DOHH2 (cell line): ENCODE measurements at regions not wholly inside any gene's neighbourhood (a gene's known extent, or its start where the extent isn't known, plus 50 kb on each side); places are given as distances from the start of the nearest gene placed in this dataset.

ENCODE experiments used
- H3F3A ChIP-seq: fragments of 200-600 bp; sonication (generic), shearing (Covaris generic); 2 replicates; pipeline ENCODE4 v1.6.0; 2016; ENCODE audit warnings: antibody characterized with exemption, mild to moderate bottlenecking; ENCODE audit not compliant: control insufficient read depth, insufficient read depth
- H3K27ac ChIP-seq: fragments of 200-600 bp; sonication (generic); 2 replicates; pipeline ENCODE4 v1.5.1; 2014; ENCODE audit warnings: low read depth, mild to moderate bottlenecking, low read length, moderate library complexity
- H3K27me3 ChIP-seq: fragments of 200-600 bp; sonication (generic); 2 replicates; pipeline ENCODE4 v1.6.1; 2014; ENCODE audit warnings: mild to moderate bottlenecking, low read length, mixed read lengths; ENCODE audit not compliant: control insufficient read depth
- H3K36me3 ChIP-seq: fragments of 200-600 bp; sonication (generic); 2 replicates; pipeline ENCODE4 v1.6.1; 2014; ENCODE audit warnings: mild to moderate bottlenecking, low read length, moderate library complexity, mixed read lengths; ENCODE audit not compliant: control insufficient read depth
- H3K4me1 ChIP-seq: fragments of 200-600 bp; sonication (generic); 2 replicates; pipeline ENCODE4 v1.6.1; 2014; ENCODE audit warnings: mild to moderate bottlenecking, low read length, mixed read lengths; ENCODE audit not compliant: control insufficient read depth
- H3K4me2 ChIP-seq: fragments of 200-600 bp; sonication (generic); 2 replicates; pipeline ENCODE4 v1.6.0; 2014; ENCODE audit warnings: mild to moderate bottlenecking, low read length, moderate library complexity
- H3K4me3 ChIP-seq: fragments of 200-600 bp; sonication (generic); 2 replicates; pipeline ENCODE4 v1.5.1; 2014; ENCODE audit warnings: mild to moderate bottlenecking, low read length, mixed read lengths
- H3K79me2 ChIP-seq: fragments of 200-600 bp; sonication (generic); 2 replicates; pipeline ENCODE4 v1.6.1; 2014; ENCODE audit warnings: mild to moderate bottlenecking, low read length, mixed read lengths; ENCODE audit not compliant: control insufficient read depth
- H3K9me2 ChIP-seq: fragments of 200-600 bp; sonication (generic); replicated peaks from 2 replicates; pipeline ENCODE4 v1.6.1; 2014; ENCODE audit warnings: mild to moderate bottlenecking, low read length, mixed read lengths; ENCODE audit not compliant: control insufficient read depth
- H3K9me3 ChIP-seq: fragments of 200-600 bp; sonication (generic); 2 replicates; pipeline ENCODE4 v1.6.1; 2014; ENCODE audit warnings: antibody characterized with exemption, low read length, mixed read lengths; ENCODE audit not compliant: control insufficient read depth, insufficient read depth
- H4K20me1 ChIP-seq: fragments of 200-600 bp; sonication (generic); 2 replicates; pipeline ENCODE4 v1.6.0; 2014; ENCODE audit warnings: low read depth, mild to moderate bottlenecking, antibody characterized with exemption, low read length, moderate library complexity; ENCODE audit not compliant: control insufficient read depth, insufficient read depth
- EZH2phosphoT487 ChIP-seq: fragments of 200-600 bp; sonication (generic); IDR thresholded peaks from 2 replicates; pipeline ENCODE4 v1.6.1; 2017; ENCODE audit warnings: borderline replicate concordance, mild to moderate bottlenecking, antibody characterized with exemption, low read length, moderate library complexity, mixed read lengths
- TF ChIP-seq, protein P1 (sequence below): fragments of 200-600 bp; sonication (generic); IDR thresholded peaks from one replicate; pipeline ENCODE4 v1.5.1; 2014; ENCODE audit warnings: antibody characterized with exemption, mild to moderate bottlenecking, low read depth, low read length; ENCODE audit not compliant: poor library complexity, severe bottlenecking

DNA sequence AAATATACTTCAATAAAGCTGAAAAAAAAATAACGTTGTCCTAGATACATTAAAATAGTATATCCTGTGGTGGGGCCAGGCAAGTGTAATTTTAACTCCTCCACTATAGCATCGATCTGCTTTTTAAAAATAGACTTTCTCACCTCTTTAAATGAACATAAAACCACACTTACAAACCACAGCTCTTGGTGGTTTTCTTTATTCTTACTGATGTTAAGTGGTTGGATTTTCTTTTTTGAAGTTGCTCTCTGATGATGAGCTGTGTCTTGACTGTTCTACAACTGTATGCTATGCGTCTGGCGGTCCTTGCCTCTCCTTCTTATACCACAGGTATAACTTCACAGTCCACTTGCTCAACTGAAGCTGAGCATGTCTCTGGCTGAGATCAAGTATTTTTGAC is 721.5 kb upstream of the KLHL1 start:
- H4K20me1 ChIP-seq = no peaks in the 10 kb centered on the region
- no peak overlapping the region for H3K4me2 ChIP-seq
- no peaks in the 10 kb centered on the region for H3K9me3 ChIP-seq
- no peaks in the 10 kb centered on the region for H3K36me3 ChIP-seq
- H3K4me1 ChIP-seq = no peaks in the 10 kb centered on the region
- no peaks in the 10 kb centered on the region for H3K9me2 ChIP-seq
- TF ChIP-seq, protein P1, sequence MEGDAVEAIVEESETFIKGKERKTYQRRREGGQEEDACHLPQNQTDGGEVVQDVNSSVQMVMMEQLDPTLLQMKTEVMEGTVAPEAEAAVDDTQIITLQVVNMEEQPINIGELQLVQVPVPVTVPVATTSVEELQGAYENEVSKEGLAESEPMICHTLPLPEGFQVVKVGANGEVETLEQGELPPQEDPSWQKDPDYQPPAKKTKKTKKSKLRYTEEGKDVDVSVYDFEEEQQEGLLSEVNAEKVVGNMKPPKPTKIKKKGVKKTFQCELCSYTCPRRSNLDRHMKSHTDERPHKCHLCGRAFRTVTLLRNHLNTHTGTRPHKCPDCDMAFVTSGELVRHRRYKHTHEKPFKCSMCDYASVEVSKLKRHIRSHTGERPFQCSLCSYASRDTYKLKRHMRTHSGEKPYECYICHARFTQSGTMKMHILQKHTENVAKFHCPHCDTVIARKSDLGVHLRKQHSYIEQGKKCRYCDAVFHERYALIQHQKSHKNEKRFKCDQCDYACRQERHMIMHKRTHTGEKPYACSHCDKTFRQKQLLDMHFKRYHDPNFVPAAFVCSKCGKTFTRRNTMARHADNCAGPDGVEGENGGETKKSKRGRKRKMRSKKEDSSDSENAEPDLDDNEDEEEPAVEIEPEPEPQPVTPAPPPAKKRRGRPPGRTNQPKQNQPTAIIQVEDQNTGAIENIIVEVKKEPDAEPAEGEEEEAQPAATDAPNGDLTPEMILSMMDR = no peak
- no peak for TF ChIP-seq EZH2phosphoT487
- no peak overlapping the region for H3K27ac ChIP-seq
- H3K79me2 ChIP-seq = no peaks in the 10 kb centered on the region
- H3K27me3 ChIP-seq = no peaks in the 10 kb centered on the region
- no peaks in the 10 kb centered on the region for H3F3A ChIP-seq
- H3K4me3 ChIP-seq = no peak overlapping the region

GRCh38 chr13:70817576-70817975 is 709.3 kb upstream of the KLHL1 start:
- Histone ChIP-seq H3K4me1 (no peaks in the 10 kb centered on the region), H3K79me2 (no peaks in the 10 kb centered on the region), H3F3A (no peaks in the 10 kb centered on the region), H3K27ac (no peak overlapping the region), H3K36me3 (no peaks in the 10 kb centered on the region), H3K9me2 (no peaks in the 10 kb centered on the region), H3K4me2 (no peak overlapping the region), H3K9me3 (no peaks in the 10 kb centered on the region), H3K27me3 (no peaks in the 10 kb centered on the region), H3K4me3 (no peak overlapping the region), H4K20me1 (no peaks in the 10 kb centered on the region)
- TF ChIP-seq EZH2phosphoT487 = no peak
- TF ChIP-seq, protein P1 = no peak

GRCh38 chr13:70816853-70817252 is 708.6 kb upstream of the KLHL1 start:
- Histone ChIP-seq H4K20me1 (no peaks in the 10 kb centered on the region), H3K4me3 (no peak overlapping the region), H3K27me3 (no peaks in the 10 kb centered on the region), H3K9me2 (no peaks in the 10 kb centered on the region), H3F3A (no peaks in the 10 kb centered on the region), H3K9me3 (no peaks in the 10 kb centered on the region), H3K4me1 (no peaks in the 10 kb centered on the region), H3K36me3 (no peaks in the 10 kb centered on the region), H3K4me2 (no peak overlapping the region), H3K79me2 (no peaks in the 10 kb centered on the region), H3K27ac (no peak overlapping the region)
- TF ChIP-seq, protein P1 = no peak
- no peak for TF ChIP-seq EZH2phosphoT487

DNA sequence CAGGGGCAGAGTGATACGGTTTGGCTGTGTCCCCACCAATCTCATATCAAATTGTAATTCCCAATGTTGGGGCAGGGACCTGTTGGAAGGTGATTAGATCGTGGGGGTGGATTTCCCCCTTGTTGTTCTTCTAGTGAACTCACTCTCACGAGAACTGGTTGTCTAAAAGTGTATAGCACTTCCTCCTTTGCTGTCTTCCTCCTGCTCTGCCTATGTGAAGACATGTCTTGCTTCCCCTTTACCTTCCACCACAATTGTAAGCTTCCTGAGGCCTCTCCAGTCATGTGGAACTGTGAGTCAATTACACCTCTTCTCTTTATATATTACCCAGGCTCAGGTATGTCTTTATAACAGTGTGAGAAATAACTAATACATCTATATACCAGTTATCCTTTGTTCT is 706.4 kb upstream of the KLHL1 start:
- Histone ChIP-seq H3K4me3 (no peak overlapping the region), H3K9me3 (no peaks in the 10 kb centered on the region), H3K9me2 (no peaks in the 10 kb centered on the region), H3K4me1 (no peaks in the 10 kb centered on the region), H3K4me2 (no peak overlapping the region), H3K27ac (no peak overlapping the region), H3K79me2 (no peaks in the 10 kb centered on the region), H3K27me3 (no peaks in the 10 kb centered on the region), H3K36me3 (no peaks in the 10 kb centered on the region), H4K20me1 (no peaks in the 10 kb centered on the region), H3F3A (no peaks in the 10 kb centered on the region)
- TF ChIP-seq, protein P1 = no peak
- TF ChIP-seq EZH2phosphoT487 = no peak
